ENCODE measurements at regions not wholly inside any gene's neighbourhood (a gene's known extent, or its start where the extent isn't known, plus 50 kb on each side); places are given as distances from the start of the nearest gene placed in this dataset.

DNA sequence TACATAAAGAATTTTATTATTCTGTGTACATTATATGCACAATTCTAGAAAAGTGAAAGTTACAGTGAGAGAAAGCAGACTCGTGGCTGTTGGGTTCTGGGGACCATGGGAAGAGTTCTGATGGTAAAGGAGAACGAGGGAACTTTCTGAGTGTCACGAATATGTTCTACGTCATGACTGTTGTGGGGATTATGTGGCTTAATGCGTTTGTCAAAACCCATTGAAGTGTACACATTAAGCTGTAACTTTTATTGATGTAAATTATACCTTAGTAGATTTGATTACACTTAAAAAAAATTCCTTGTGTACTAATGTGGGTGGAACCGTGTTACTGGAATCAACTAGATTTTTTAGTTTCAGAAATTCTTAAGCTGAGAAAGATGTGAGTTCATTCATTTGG, 426.1 kb downstream of the DSC3 start (continued):
- no peak for TF ChIP-seq ESRRA (IDR thresholded peaks at IDR 0.05; ENCODE audit: borderline replicate concordance, low read length)
- no peak for TF ChIP-seq HOXB13 (CRISPR knock-in tag; IDR thresholded peaks at IDR 0.05; ENCODE audit: low read depth)
- TF ChIP-seq, protein P1, sequence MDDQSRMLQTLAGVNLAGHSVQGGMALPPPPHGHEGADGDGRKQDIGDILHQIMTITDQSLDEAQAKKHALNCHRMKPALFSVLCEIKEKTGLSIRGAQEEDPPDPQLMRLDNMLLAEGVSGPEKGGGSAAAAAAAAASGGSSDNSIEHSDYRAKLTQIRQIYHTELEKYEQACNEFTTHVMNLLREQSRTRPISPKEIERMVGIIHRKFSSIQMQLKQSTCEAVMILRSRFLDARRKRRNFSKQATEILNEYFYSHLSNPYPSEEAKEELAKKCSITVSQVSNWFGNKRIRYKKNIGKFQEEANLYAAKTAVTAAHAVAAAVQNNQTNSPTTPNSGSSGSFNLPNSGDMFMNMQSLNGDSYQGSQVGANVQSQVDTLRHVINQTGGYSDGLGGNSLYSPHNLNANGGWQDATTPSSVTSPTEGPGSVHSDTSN (IDR thresholded peaks at IDR 0.05): no peak
- no peak for TF ChIP-seq JUNB (IDR thresholded peaks at IDR 0.05)
- TF ChIP-seq TP53 (CRISPR knock-in tag; IDR thresholded peaks at IDR 0.05): no peak
- TF ChIP-seq, protein P2, sequence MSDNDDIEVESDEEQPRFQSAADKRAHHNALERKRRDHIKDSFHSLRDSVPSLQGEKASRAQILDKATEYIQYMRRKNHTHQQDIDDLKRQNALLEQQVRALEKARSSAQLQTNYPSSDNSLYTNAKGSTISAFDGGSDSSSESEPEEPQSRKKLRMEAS (IDR thresholded peaks at IDR 0.05): no peak

DNA sequence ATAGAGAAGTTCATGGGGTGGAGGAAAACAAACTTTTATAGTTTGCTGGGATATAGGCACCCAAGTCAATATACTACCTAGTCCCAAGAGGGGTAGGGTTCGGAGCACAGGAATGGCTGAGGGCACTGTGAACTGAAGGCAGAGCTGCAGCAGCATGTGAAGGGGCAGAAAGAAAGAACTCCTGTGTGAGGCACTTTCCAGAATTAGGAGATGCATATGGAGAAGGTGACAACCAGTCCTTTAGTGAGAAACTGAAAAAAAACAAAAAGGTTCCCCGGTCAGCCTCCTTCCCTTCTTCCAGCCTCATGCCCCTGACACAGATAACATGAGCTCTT, 429.1 kb downstream of the DSC3 start:
- H3K4me1 ChIP-seq: no peaks in the 10 kb centered on the region
- ChIA-PET POLR2A (no interaction called here), CTCF (no interaction called here)
- H3K4me2 ChIP-seq: no peak overlapping the region
- no peak for FAIRE-seq
- WGBS (ENCODE audit: missing lambda C conversion rate): 11% methylated on average over 2 of the region's 2 CpGs
- no peaks in the 10 kb centered on the region for H3K9me3 ChIP-seq
- no peak overlapping the region for H3K27ac ChIP-seq
- DNase-seq (ENCODE audit: low read depth in 1 of 2, low spot score in 1 of 2): no peak
- H3K4me3 ChIP-seq: no peak overlapping the region
- no peak for ATAC-seq
- TF ChIP-seq ESRRA (IDR thresholded peaks at IDR 0.05; ENCODE audit: borderline replicate concordance, low read length): no peak

DNA sequence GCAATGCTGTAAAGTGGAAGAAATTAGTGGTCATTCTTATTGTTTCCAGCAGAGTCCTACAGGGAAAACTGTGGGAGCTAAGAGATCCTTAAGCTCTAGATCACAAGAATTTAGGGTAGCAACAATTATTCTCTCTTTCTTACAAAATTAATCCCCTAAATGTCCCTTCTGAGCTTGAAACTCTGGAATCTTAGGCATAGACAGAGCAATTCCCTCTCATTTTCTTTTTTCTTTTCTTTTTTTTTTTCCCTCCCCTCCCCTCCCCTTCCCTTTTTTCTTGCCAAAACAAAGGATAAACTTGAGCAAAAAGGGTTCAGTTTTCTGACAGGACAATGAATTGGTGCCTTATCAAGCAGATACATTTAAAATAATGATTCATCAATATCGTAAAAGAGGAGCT, 441.0 kb downstream of the DSC3 start:
- ATAC-seq (no peak), DNase-seq (ENCODE audit: low read depth in 1 of 2, low spot score in 1 of 2) (no peak), FAIRE-seq (no peak)
- Histone ChIP-seq H3K27ac (no peak overlapping the region), H3K4me2 (no peak overlapping the region), H3K9me3 (no peaks in the 10 kb centered on the region), H3K4me1 (no peaks in the 10 kb centered on the region), H3K4me3 (no peak overlapping the region)
- ChIA-PET POLR2A (no interaction called here), CTCF (no interaction called here)
- WGBS (ENCODE audit: missing lambda C conversion rate): 11% methylated on average over 1 of the region's 1 CpG
- no peak for TF ChIP-seq CEBPB (IDR thresholded peaks at IDR 0.05)
- no peak for TF ChIP-seq EHF (CRISPR knock-in tag; IDR thresholded peaks at IDR 0.05)
- TF ChIP-seq, protein P3, sequence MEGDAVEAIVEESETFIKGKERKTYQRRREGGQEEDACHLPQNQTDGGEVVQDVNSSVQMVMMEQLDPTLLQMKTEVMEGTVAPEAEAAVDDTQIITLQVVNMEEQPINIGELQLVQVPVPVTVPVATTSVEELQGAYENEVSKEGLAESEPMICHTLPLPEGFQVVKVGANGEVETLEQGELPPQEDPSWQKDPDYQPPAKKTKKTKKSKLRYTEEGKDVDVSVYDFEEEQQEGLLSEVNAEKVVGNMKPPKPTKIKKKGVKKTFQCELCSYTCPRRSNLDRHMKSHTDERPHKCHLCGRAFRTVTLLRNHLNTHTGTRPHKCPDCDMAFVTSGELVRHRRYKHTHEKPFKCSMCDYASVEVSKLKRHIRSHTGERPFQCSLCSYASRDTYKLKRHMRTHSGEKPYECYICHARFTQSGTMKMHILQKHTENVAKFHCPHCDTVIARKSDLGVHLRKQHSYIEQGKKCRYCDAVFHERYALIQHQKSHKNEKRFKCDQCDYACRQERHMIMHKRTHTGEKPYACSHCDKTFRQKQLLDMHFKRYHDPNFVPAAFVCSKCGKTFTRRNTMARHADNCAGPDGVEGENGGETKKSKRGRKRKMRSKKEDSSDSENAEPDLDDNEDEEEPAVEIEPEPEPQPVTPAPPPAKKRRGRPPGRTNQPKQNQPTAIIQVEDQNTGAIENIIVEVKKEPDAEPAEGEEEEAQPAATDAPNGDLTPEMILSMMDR (IDR thresholded peaks at IDR 0.05): no peak
- TF ChIP-seq FOSL2 (IDR thresholded peaks at IDR 0.05): no peak
- TF ChIP-seq FOSL2 (CRISPR knock-in tag; IDR thresholded peaks at IDR 0.05): no peak
- TF ChIP-seq CBX8 (IDR thresholded peaks at IDR 0.05): no peak
- no peak for TF ChIP-seq KDM1A (IDR thresholded peaks at IDR 0.05; ENCODE audit: low read depth)

DNA sequence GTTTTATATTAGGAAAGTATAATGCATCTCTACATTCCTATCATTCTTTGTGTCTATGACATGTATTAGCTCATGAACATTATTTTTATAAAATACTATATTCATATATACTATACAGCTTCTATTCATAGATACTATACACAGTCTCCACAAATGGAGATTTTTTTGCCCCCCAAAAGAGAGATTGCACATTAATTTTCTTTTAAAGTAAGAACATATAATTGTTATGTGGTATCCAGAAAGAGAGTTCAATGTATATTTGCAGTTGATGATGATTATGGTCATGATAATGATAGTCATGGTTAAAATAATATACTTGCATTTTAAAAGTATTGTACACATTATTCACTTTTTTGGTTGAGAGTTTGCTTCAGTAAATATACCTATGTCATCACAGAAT, 445.3 kb downstream of the DSC3 start:
- CTCF ChIA-PET: no interaction called here
- Histone ChIP-seq H3K9me3 (no peaks in the 10 kb centered on the region), H3K4me1 (no peaks in the 10 kb centered on the region), H3K4me2 (no peak overlapping the region), H3K4me3 (no peak overlapping the region), H3K27ac (no peak overlapping the region)
- TF ChIP-seq, protein P4, sequence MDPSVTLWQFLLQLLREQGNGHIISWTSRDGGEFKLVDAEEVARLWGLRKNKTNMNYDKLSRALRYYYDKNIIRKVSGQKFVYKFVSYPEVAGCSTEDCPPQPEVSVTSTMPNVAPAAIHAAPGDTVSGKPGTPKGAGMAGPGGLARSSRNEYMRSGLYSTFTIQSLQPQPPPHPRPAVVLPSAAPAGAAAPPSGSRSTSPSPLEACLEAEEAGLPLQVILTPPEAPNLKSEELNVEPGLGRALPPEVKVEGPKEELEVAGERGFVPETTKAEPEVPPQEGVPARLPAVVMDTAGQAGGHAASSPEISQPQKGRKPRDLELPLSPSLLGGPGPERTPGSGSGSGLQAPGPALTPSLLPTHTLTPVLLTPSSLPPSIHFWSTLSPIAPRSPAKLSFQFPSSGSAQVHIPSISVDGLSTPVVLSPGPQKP (IDR thresholded peaks at IDR 0.05; ENCODE audit: low read depth, low read length): no peak
- TF ChIP-seq RFX5 (IDR thresholded peaks at IDR 0.05) (no peak), ZFP36 (IDR thresholded peaks at IDR 0.05; ENCODE audit: borderline replicate concordance, partially characterized antibody) (no peak), HEYL (CRISPR knock-in tag; IDR thresholded peaks at IDR 0.05) (no peak), GATA3 (IDR thresholded peaks at IDR 0.05; ENCODE audit: borderline replicate concordance) (no peak), JUN (IDR thresholded peaks at IDR 0.05) (no peak), CBX2 (IDR thresholded peaks at IDR 0.05; ENCODE audit: borderline replicate concordance, low read depth) (no peak), RAD21 (conservative IDR thresholded peaks at IDR 0.05 in 1 of 2, IDR thresholded peaks at IDR 0.05 in 1 of 2) (no peak), KDM1A (IDR thresholded peaks at IDR 0.05; ENCODE audit: low read depth) (no peak), PHF8 (IDR thresholded peaks at IDR 0.05; ENCODE audit: borderline replicate concordance, low read depth) (no peak), EP300 (IDR thresholded peaks at IDR 0.05) (no peak), FOXS1 (CRISPR knock-in tag; IDR thresholded peaks at IDR 0.05) (no peak)
- TF ChIP-seq, protein P5, sequence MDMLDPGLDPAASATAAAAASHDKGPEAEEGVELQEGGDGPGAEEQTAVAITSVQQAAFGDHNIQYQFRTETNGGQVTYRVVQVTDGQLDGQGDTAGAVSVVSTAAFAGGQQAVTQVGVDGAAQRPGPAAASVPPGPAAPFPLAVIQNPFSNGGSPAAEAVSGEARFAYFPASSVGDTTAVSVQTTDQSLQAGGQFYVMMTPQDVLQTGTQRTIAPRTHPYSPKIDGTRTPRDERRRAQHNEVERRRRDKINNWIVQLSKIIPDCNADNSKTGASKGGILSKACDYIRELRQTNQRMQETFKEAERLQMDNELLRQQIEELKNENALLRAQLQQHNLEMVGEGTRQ (IDR thresholded peaks at IDR 0.05): no peak
- TF ChIP-seq, protein P2 (IDR thresholded peaks at IDR 0.05): no peak
- TF ChIP-seq, protein P6, sequence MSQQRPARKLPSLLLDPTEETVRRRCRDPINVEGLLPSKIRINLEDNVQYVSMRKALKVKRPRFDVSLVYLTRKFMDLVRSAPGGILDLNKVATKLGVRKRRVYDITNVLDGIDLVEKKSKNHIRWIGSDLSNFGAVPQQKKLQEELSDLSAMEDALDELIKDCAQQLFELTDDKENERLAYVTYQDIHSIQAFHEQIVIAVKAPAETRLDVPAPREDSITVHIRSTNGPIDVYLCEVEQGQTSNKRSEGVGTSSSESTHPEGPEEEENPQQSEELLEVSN (IDR thresholded peaks at IDR 0.05; ENCODE audit: borderline replicate concordance, low read depth): no peak
- no peak for FAIRE-seq
- no peak for DNase-seq (ENCODE audit: low read depth in 1 of 2, low spot score in 1 of 2)
- POLR2A ChIA-PET: no interaction called here
- ATAC-seq: no peak
